ENCODE measurements at regions not wholly inside any gene's neighbourhood (a gene's known extent, or its start where the extent isn't known, plus 50 kb on each side); places are given as distances from the start of the nearest gene placed in this dataset.
A peak's percentile ranks its signal among the peaks of the same experiment; 100 is the strongest.

DNA sequence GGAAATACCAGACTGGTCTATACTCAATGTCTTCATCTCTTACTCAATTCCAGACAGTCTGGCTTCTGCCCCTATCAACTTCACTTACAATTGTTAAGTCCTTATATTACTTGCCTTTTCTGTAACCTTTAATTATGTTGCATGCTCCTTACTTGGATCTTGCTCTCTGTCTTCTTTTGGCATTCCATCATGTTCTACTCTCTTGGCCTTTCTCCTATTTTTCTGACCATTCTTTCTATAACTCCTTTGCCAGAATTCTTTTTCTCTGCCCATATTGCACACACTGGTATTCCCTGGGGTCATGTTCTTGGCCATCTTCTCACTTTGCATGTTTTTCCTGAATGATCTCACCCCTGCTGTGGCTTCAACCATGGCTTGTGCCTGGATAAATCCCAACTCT is 209.8 kb upstream of the ZNF462 start:
- H3K4me3 ChIP-seq (ENCODE audit: low read depth, poor library complexity, severe bottlenecking) = no peak overlapping the region
- peak in 1 of 2 donors; percentile 14 for DNase-seq (ENCODE audit: low spot score in 2 of 2)
- intact Hi-C loops (cut with DNase I; ENCODE audit: low total_unique reads) = no loop called here
- no peak for TF ChIP-seq POLR2A (IDR thresholded peaks at IDR 0.05)
- TF ChIP-seq, protein P1, sequence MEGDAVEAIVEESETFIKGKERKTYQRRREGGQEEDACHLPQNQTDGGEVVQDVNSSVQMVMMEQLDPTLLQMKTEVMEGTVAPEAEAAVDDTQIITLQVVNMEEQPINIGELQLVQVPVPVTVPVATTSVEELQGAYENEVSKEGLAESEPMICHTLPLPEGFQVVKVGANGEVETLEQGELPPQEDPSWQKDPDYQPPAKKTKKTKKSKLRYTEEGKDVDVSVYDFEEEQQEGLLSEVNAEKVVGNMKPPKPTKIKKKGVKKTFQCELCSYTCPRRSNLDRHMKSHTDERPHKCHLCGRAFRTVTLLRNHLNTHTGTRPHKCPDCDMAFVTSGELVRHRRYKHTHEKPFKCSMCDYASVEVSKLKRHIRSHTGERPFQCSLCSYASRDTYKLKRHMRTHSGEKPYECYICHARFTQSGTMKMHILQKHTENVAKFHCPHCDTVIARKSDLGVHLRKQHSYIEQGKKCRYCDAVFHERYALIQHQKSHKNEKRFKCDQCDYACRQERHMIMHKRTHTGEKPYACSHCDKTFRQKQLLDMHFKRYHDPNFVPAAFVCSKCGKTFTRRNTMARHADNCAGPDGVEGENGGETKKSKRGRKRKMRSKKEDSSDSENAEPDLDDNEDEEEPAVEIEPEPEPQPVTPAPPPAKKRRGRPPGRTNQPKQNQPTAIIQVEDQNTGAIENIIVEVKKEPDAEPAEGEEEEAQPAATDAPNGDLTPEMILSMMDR (IDR thresholded peaks at IDR 0.05) = no peak

DNA sequence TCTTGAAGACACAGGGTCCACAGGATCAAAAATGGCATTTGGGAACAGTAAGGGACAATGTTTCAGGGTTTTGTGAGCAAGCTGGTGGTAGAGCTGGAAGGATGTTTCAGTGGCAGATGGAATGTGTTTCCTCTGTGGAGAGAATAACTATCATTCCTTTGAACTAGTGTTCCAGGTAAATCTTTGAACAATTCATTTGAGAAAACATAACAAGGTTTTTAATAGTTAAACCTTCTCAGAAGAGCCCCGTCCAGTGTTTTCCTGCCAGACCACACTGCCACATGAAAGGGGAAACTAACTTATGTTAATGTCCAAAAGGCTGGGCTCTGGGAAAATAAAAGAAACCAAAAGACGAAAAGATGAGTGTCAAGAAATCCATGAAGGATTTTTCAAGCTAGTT is 207.0 kb upstream of the ZNF462 start:
- intact Hi-C loops (cut with DNase I; ENCODE audit: low total_unique reads) = no loop called here
- WGBS, 2 donors = 68 to 70% methylated on average over 2 of the region's 2 CpGs
- TF ChIP-seq POLR2A (IDR thresholded peaks at IDR 0.05) = no peak
- TF ChIP-seq, protein P1 (IDR thresholded peaks at IDR 0.05) = no peak
- H3K4me3 ChIP-seq (ENCODE audit: low read depth, poor library complexity, severe bottlenecking) = no peak overlapping the region
- DNase-seq (ENCODE audit: low spot score in 2 of 2) = no peak

DNA sequence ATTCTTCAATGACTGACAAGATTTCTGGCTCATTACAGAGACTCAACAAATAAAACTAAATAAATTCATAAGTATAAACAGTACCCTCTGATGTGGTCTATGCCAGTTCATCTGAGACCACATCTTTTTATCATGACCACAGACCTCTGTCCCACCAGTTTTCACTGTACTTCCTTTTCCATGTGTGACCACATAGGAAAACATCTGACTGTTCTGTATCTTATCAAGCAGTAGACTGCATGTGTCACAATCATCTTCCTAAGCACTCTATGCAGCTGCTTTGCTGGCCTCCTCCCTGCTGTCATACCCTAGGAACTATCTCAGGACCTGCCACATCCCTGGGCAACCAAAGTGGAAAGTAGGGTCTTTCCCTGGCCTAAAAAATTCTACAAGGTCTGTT is 205.0 kb upstream of the ZNF462 start:
- intact Hi-C loops (cut with DNase I; ENCODE audit: low total_unique reads) = no loop called here
- no peak for DNase-seq (ENCODE audit: low spot score in 2 of 2)
- TF ChIP-seq, protein P1 (IDR thresholded peaks at IDR 0.05) = no peak

DNA sequence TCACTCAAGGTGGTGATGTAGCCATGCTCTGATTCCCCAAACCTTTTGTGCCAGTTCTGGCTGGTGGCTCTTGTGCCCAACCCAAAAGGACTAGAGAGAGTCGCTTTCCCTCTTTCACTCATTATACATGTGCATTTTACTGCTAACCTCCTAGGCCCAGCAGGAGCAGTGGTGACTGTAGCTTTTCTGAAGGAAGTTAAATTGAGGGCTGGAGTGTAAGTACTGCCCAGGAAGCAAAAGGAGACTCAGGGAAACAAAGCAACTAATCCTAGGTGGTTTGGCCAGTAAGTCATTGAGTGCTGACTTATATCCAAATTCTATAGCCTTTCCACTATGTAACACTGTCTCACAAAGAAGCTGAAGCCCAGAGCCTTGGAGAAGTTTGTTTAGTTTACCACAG is 194.4 kb upstream of the ZNF462 start:
- DNase-seq (ENCODE audit: low spot score in 2 of 2) = no peak
- 100% methylated on average over 1 of the region's 1 CpG for WGBS, 2 donors
- H3K4me3 ChIP-seq (ENCODE audit: low read depth, poor library complexity, severe bottlenecking) = no peak overlapping the region
- TF ChIP-seq, protein P1 (IDR thresholded peaks at IDR 0.05) = no peak
- no peak for TF ChIP-seq POLR2A (IDR thresholded peaks at IDR 0.05)
- intact Hi-C loops (cut with DNase I; ENCODE audit: low total_unique reads) = no loop called here

More for the DNA sequence above, 205.0 kb upstream of the ZNF462 start:
- H3K4me3 ChIP-seq (ENCODE audit: low read depth, poor library complexity, severe bottlenecking) = no peak overlapping the region

DNA sequence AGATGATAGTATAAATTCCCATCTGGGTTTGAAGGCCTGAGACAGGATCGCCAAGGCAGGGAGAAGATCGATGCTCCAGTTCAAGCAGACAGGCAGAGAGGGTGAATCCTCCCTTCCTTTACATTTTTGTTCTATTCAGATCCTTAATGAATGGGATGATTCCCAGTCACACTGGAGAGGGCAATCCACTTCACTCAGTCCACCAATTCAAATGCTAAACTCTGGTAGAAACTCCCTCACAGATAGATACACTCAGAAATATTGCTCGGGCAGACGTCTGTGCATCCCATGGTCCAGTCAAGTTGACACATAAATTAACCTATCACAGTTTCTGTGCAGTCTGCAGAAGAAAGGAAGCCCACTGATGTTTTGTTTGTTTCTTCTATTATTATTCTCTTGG is 193.1 kb upstream of the ZNF462 start:
- H3K4me3 ChIP-seq (ENCODE audit: low read depth, poor library complexity, severe bottlenecking) = no peak overlapping the region
- TF ChIP-seq POLR2A (IDR thresholded peaks at IDR 0.05) = no peak
- TF ChIP-seq, protein P1 (IDR thresholded peaks at IDR 0.05) = no peak
- WGBS, 2 donors = 89 to 92% methylated on average over 4 of the region's 4 CpGs
- no peak for DNase-seq (ENCODE audit: low spot score in 2 of 2)
- intact Hi-C loops (cut with DNase I; ENCODE audit: low total_unique reads) = loop anchor here (5.0 kb wide), 1 partner anchor 1192 kb away; no protein-coding TSS in a partner anchor

DNA sequence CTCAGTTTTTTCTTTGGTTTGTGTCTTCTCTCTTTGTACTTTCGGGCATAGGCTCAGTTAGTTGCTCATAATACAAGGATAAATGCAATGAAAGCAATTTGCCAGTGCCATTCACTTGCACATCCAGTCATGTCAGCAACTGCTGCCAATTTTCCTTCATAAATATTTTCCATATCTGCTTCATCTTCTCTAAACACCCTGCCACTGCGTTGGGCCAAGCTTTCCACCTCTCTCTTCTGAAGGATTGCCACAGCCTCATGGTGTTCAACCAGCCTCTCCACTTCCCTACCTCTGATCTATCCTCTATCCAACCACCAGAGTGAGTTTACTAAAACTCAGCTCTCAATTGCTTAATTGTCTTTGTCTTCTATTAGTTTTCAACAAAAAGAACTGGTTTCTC is 192.5 kb upstream of the ZNF462 start:
- no peak for TF ChIP-seq POLR2A (IDR thresholded peaks at IDR 0.05)
- TF ChIP-seq, protein P1 (IDR thresholded peaks at IDR 0.05) = no peak
- DNase-seq (ENCODE audit: low spot score in 2 of 2) = no peak
- H3K4me3 ChIP-seq (ENCODE audit: low read depth, poor library complexity, severe bottlenecking) = no peak overlapping the region
- WGBS, 2 donors = 45 to 54% methylated on average over 2 of the region's 2 CpGs
- intact Hi-C loops (cut with DNase I; ENCODE audit: low total_unique reads) = loop anchor here (5.0 kb wide), 1 partner anchor 1192 kb away; no protein-coding TSS in a partner anchor

Data from lower leg skin (tissue), 4 donors.